WTC11 (cell line): ENCODE measurements at regions not wholly inside any gene's neighbourhood (a gene's known extent, or its start where the extent isn't known, plus 50 kb on each side); places are given as distances from the start of the nearest gene placed in this dataset.

Source experiments
- CTCF ChIP-seq: fragments of 200-600 bp; IDR thresholded peaks from 2 replicates; pipeline ENCODE4 v1.8.0; 2022; ENCODE audit warnings: antibody characterized with exemption
- NFYB ChIP-seq: sonication (generic); formaldehyde crosslinking; conservative IDR thresholded peaks from 2 replicates; pipeline ENCODE4 v1.8.0; 2022; ENCODE audit warnings: low read depth, missing genetic modification reagents

- no peak for TF ChIP-seq NFYB (CRISPR knock-in tag)
- TF ChIP-seq CTCF = no peak
These were observed 136.9 kb upstream of the ZC3H12C start for GRCh38 chr11:109956124-109956793.
